Liver (tissue), 8 donors: ENCODE measurements at regions not wholly inside any gene's neighbourhood (a gene's known extent, or its start where the extent isn't known, plus 50 kb on each side); places are given as distances from the start of the nearest gene placed in this dataset.

Experiments
- DNase-seq: peaks from one replicate; pipeline ENCODE4 v3.0.0-alpha.2; 2017; ENCODE audit warnings: low spot score
- H3K27ac ChIP-seq, 2 donors: one replicate each; pipeline ENCODE4 v1.7.0; 2013; ENCODE audit warnings: inconsistent platforms in 2 of 2, low read length in 2 of 2, control low read depth in 1 of 2, low read depth in 1 of 2, mild to moderate bottlenecking in 1 of 2
- H3K27me3 ChIP-seq, 4 donors: one replicate each; pipeline versions ENCODE4 v1.6.1 to v1.7.0; 2013; ENCODE audit warnings: low read length in 3 of 4, inconsistent platforms in 1 of 4, mild to moderate bottlenecking in 1 of 4, moderate library complexity in 1 of 4; ENCODE audit not compliant: control insufficient read depth in 4 of 4, insufficient read depth in 4 of 4
- H3K36me3 ChIP-seq, 4 donors: one replicate each; pipeline versions ENCODE4 v1.6.1 to v1.7.0; 2013; ENCODE audit warnings: low read length in 3 of 4, mild to moderate bottlenecking in 3 of 4, low read depth in 1 of 4, moderate library complexity in 1 of 4; ENCODE audit not compliant: control insufficient read depth in 4 of 4, insufficient read depth in 3 of 4
- H3K4me1 ChIP-seq, 4 donors: one replicate each; pipeline versions ENCODE4 v1.6.1 to v1.7.0; 2013; ENCODE audit warnings: low read length in 3 of 4, mild to moderate bottlenecking in 3 of 4, moderate library complexity in 1 of 4; ENCODE audit not compliant: control insufficient read depth in 4 of 4, insufficient read depth in 4 of 4
- H3K4me3 ChIP-seq, 3 donors: one replicate each; pipeline versions ENCODE4 v1.6.1 to v1.7.0; 2013; ENCODE audit warnings: low read length in 3 of 3, control low read depth in 1 of 3, low read depth in 1 of 3, mild to moderate bottlenecking in 1 of 3
- H3K9ac ChIP-seq, 2 donors: one replicate each; pipeline ENCODE4 v1.7.0; 2013; ENCODE audit warnings: low read length in 2 of 2, mild to moderate bottlenecking in 2 of 2, moderate library complexity in 2 of 2, control low read depth in 1 of 2, low read depth in 1 of 2
- H3K9me3 ChIP-seq, 4 donors: one replicate each; pipeline versions ENCODE4 v1.6.1 to v1.7.0; 2013; ENCODE audit warnings: low read length in 3 of 4; ENCODE audit not compliant: control insufficient read depth in 4 of 4
- ATF3 ChIP-seq: IDR thresholded peaks from 2 replicates; pipeline ENCODE4 v1.6.1; 2016; ENCODE audit warnings: antibody characterized with exemption
- CTCF ChIP-seq: fragments of 150-350 bp; IDR thresholded peaks from 2 replicates; pipeline ENCODE4 v1.5.1; 2017; ENCODE audit warnings: improper control_type of control experiment, low read depth, low read length; ENCODE audit not compliant: missing input control
- EGR1 ChIP-seq, 2 donors: IDR thresholded peaks; 2 replicates each; pipeline ENCODE4 v1.6.1; 2016 to 2018; ENCODE audit warnings: antibody characterized with exemption in 2 of 2, low read depth in 2 of 2
- FOXA1 ChIP-seq: IDR thresholded peaks from 2 replicates; pipeline ENCODE4 v1.6.1; 2016; ENCODE audit warnings: antibody characterized with exemption
- FOXA2 ChIP-seq: IDR thresholded peaks from 2 replicates; pipeline ENCODE4 v1.6.1; 2016; ENCODE audit warnings: antibody characterized with exemption
- GABPA ChIP-seq, 2 donors: IDR thresholded peaks in 1 of 2; conservative IDR thresholded peaks in 1 of 2; 2 replicates each; pipeline ENCODE4 v1.6.1; 2016; ENCODE audit warnings: antibody characterized with exemption in 2 of 2, mild to moderate bottlenecking in 1 of 2, moderate library complexity in 1 of 2
- HNF4A ChIP-seq, 2 donors: conservative IDR thresholded peaks; 2 replicates each; pipeline ENCODE4 v1.6.1; 2016; ENCODE audit warnings: antibody characterized with exemption in 2 of 2, mild to moderate bottlenecking in 2 of 2
- HNF4G ChIP-seq: IDR thresholded peaks from 2 replicates; pipeline ENCODE4 v1.6.1; 2016; ENCODE audit warnings: antibody characterized with exemption
- JUND ChIP-seq, 2 donors: IDR thresholded peaks; 2 replicates each; pipeline ENCODE4 v1.6.1; 2016; ENCODE audit warnings: antibody characterized with exemption in 2 of 2
- MAX ChIP-seq: IDR thresholded peaks from 2 replicates; pipeline ENCODE4 v1.6.1; 2016; ENCODE audit warnings: antibody characterized with exemption
- RAD21 ChIP-seq, 2 donors: IDR thresholded peaks; 2 replicates each; pipeline ENCODE4 v1.6.1; 2016; ENCODE audit warnings: antibody characterized with exemption in 2 of 2, mild to moderate bottlenecking in 2 of 2
- RXRA ChIP-seq, 2 donors: IDR thresholded peaks; 2 replicates each; pipeline ENCODE4 v1.6.1; 2017 to 2018; ENCODE audit warnings: antibody characterized with exemption in 2 of 2, mild to moderate bottlenecking in 1 of 2
- SP1 ChIP-seq: IDR thresholded peaks from 2 replicates; pipeline ENCODE4 v1.6.1; 2018; ENCODE audit warnings: antibody characterized with exemption, mild to moderate bottlenecking
- YY1 ChIP-seq: IDR thresholded peaks from 2 replicates; pipeline ENCODE4 v1.6.1; 2016; ENCODE audit warnings: antibody characterized with exemption, mild to moderate bottlenecking
- ZBTB33 ChIP-seq: IDR thresholded peaks from 2 replicates; pipeline ENCODE4 v1.6.1; 2016; ENCODE audit warnings: antibody characterized with exemption
- WGBS: extraction: QIAGEN DNeasy Blood & Tissue Kit; methylation state at CpG from one replicate; pipeline ENCODE4 v1.1.7; 2013; 5-methylcytosine and 5-hydroxymethylcytosine counted together
- donor health status: healthy.
- donor health status: healthy.
- donor health status: healthy.
- donor health status: healthy.
- donor health status: healthy.

GRCh38 chr3:28907616-28908015, 373.3 kb upstream of the RBMS3 start:
- Histone ChIP-seq H3K4me3 (no peak overlapping the region), H3K27me3 (no peaks in the 10 kb centered on the region), H3K4me1 (no peaks in the 10 kb centered on the region), H3K9ac (no peak overlapping the region), H3K36me3 (no peaks in the 10 kb centered on the region), H3K9me3 (peaks cover 0 to 1% (median 0%) of the 10 kb centered on the region in 4 donors), H3K27ac (no peak overlapping the region)
- TF ChIP-seq RAD21 (IDR thresholded peaks at IDR 0.05) (no peak), ZBTB33 (no peak), FOXA2 (no peak), EGR1 (IDR thresholded peaks at IDR 0.05; ENCODE audit: low read depth in 2 of 2) (no peak), YY1 (no peak), FOXA1 (no peak), HNF4G (no peak), MAX (no peak), CTCF (no peak), RXRA (IDR thresholded peaks at IDR 0.05) (no peak), HNF4A (conservative IDR thresholded peaks at IDR 0.05) (no peak), GABPA (IDR thresholded peaks at IDR 0.05 in 1 of 2, conservative IDR thresholded peaks at IDR 0.05 in 1 of 2) (no peak), JUND (IDR thresholded peaks at IDR 0.05) (no peak)
- no peak for DNase-seq
- WGBS, result 88% methylated on average over 3 of the region's 3 CpGs

- H3K4me3 ChIP-seq, result no peak overlapping the region
- H3K27ac ChIP-seq, result no peak overlapping the region
- DNase-seq, result no peak
- WGBS, result 67% methylated on average over 6 of the region's 6 CpGs
- TF ChIP-seq FOXA2, result no peak
- TF ChIP-seq CTCF, result no peak
- TF ChIP-seq HNF4G, result no peak
- TF ChIP-seq HNF4A (conservative IDR thresholded peaks at IDR 0.05), result no peak
- TF ChIP-seq ZBTB33, result no peak
- TF ChIP-seq RAD21 (IDR thresholded peaks at IDR 0.05), result no peak
- TF ChIP-seq GABPA (IDR thresholded peaks at IDR 0.05 in 1 of 2, conservative IDR thresholded peaks at IDR 0.05 in 1 of 2), result no peak
- TF ChIP-seq JUND (IDR thresholded peaks at IDR 0.05), result no peak
- TF ChIP-seq SP1, result no peak
- no peak for TF ChIP-seq FOXA1
- TF ChIP-seq MAX, result no peak
- no peak for TF ChIP-seq YY1
- TF ChIP-seq RXRA (IDR thresholded peaks at IDR 0.05), result no peak
- TF ChIP-seq ATF3, result no peak
- TF ChIP-seq EGR1 (IDR thresholded peaks at IDR 0.05; ENCODE audit: low read depth in 2 of 2), result no peak
- no peaks in the 10 kb centered on the region for H3K9me3 ChIP-seq
- no peaks in the 10 kb centered on the region for H3K36me3 ChIP-seq
- H3K4me1 ChIP-seq, result no peaks in the 10 kb centered on the region
- H3K9ac ChIP-seq, result no peak overlapping the region
- no peaks in the 10 kb centered on the region for H3K27me3 ChIP-seq
Measured at GRCh38 chr3:28912120-28912885, 368.6 kb upstream of the RBMS3 start.
